RPMI8226 (cell line): ENCODE measurements at regions not wholly inside any gene's neighbourhood (a gene's known extent, or its start where the extent isn't known, plus 50 kb on each side); places are given as distances from the start of the nearest gene placed in this dataset.

Source experiments
- DNase-seq: peaks from one replicate; pipeline ENCODE4 v3.0.0-alpha.2; 2015

DNA sequence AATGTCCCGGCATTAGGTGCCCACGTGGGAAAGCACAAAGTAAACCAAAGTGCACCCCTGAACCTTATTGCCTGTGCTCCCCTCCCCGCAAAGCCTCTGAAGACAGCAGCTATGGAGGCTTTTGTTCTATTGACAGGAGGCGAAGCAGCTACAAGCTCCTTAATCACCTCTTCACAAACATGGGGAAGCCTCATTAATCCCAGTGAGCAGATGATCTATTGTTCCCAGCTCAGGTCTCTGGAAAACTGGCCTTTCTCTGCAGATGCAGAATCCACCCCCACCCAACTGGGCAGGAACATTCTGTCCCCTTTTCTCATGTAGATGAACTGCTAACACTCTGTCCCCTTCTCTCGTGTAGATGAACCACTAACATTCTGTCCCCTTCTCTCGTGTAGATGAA lies 190.5 kb upstream of the CSF3R start:
- DNase-seq = no peak

DNA sequence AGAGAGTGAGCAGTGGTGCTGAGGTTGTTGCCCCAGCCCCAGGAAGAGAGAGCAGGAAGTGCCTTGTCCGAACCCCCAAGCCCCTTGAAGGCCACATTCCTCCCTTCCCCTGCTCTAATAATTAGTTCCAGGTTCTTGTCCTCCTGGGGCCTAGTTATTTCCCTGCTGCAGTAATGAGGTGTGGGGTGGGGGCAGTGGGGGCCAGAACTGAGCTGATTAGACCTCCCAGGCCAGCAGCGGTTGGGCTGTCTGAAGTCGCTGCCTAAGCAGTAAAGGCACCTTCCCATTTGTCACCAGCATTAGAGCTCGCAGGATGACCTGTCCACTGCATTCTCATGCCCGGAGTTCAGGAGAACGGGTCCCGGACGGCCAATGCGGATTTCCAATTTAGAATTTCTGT lies 186.5 kb upstream of the CSF3R start:
- DNase-seq = no peak

GRCh38 chr1:36667836-36668235 lies 185.1 kb upstream of the CSF3R start:
- no peak for DNase-seq

GRCh38 chr1:36667256-36667655 lies 184.5 kb upstream of the CSF3R start:
- no peak for DNase-seq

DNA sequence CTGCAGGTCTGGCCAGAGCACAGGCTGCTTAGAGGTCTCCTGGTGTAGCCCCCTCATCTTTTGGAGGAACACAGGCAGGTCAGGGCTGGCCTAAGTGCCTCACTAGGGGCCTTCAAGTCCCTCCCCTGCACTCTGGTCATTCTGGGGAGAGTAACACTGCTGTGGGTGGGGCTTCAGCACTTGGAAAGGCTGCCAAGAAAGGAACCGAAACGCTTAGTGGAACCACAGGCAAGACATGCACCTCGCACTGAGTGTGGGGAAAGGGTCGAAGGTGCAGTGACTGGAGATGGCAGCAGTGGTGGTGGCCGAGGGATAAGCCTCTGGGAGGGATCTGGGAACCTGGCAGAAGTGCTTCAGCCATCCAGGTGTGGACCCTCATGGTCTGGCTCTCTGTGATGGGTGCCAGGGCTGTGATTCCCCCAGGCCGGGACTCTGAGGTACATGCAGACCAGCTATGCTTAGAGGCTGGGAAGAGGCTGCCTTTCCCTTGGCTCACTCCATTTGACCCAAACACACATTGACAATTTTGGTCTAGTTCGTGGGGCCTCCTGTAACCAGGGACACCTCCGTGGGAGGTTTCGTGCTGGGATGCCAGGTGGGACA lies 182.9 kb upstream of the CSF3R start:
- peak; percentile 91 for DNase-seq

DNA sequence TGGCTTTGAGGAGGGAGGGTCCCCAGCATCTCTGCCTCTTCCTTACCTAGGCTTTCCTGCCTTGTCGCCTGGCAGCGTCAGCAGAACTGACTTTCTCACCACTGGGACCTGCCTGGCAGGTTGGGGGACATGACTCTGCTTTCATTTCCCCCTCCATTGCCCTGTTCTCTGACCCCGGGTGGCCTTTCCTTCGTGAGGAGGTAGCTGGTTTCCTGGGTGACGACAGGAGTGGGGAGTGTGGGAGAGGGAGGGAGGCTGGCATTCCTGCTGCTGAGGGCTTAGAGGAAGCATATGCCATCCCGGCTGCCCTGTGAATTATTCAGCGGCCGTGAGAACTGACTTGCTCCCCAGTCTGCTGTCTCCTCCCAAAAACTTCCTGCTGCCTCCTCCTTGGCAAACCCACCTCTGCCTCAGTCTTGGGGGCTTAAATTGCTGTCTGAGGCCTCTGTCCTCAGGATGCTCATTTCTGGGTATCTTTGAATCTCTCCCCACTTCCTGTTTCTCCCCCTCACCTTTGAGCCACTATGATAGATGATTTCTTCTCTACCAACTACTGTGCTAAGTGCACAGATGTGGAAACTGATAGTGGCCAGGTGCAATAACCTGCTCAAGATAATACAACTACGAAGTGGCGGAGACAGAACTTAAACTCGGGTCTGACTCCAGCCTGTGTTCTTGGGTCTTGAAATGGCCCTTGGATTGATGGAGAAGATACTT lies 182.0 kb upstream of the CSF3R start:
- DNase-seq = peak; percentile 75

DNA sequence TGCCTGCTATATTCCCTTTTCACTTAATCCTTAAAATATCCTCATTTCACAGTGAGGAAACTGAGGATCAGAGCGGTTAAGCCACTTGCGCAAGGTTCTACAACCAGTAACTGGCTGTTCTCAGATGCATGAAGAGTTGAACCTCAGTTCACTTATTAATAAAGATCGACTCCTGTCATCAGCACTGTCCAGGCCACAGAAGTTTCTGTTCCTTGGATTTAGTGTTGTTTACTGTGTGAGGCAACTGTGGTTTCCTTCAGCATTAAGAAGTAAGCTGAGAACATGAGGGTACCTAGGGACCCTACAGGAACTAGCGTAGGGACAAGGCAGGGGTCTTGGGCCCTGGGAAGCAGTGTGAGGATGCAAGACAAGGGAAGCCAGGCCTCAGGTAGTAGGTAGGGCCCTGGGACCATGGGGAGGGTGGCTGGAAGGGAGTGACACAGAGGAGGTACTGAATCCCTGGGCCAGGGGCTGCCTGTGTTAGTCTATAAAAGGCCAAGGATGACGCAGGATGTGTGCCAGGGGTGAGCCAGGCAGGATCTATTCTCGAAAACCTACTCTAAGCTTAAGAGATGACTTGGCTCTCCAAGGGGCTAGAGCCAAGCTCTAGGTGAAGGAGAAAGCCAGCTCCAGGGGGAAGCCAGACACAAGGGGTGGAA lies 181.2 kb upstream of the CSF3R start:
- peak; percentile 58 for DNase-seq

DNA sequence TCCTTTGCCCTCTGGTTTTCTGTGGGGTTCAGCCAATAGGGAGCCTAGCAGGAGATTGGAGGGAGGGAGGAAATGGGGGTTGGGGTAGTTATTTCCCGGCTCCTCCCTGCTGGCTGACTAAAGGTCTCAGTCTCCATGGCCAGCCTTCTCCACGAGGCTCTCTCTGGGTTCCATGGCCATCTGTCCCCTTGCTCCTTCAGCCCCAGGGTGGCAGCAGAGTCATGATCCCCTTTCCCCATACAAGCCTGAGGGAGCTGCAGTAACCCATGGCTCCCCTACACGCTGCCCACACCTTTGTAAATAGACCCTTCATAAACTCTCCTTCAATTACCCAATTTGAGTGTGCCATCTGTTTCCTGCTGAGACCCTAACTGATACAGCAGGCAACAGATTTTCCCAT lies 176.1 kb upstream of the CSF3R start:
- no peak for DNase-seq

DNA sequence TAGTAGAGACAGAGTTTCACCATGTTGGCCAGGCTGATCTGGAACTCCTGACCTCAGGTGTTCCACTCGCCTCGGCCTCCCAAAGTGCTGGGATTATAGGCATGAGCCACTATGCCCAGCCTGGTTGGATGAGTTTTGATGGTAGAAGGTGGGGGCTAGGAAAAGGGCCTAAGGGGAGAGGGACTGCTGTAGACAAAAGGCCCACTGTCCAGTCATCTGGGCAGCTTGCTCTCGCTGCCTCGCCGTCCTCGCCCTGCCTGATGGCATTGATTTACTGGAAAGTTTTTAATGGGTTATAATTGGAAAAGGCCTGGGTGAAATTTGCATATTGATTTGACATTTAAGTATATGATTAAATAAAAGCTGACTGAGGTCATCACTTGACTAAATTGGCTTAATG lies 175.1 kb upstream of the CSF3R start:
- DNase-seq = no peak

DNA sequence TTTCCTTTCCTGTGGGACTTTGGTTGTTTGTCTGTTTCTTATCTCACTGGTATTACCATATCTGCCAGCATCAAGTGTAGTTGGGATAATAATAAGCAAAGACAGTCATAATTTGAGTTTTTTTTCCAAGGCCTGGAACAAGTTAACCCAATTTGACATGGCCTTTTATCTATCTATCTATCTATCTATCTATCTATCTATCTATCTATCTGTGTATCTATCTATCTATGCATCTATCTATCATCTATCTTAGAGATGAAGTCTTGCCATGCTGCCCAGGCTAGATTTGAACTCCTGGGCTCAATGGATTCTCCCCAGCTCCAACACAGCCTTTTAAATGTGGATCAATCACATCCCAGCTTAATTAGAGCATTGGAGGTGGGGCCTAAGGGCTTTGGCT lies 174.1 kb upstream of the CSF3R start:
- DNase-seq = no peak

DNA sequence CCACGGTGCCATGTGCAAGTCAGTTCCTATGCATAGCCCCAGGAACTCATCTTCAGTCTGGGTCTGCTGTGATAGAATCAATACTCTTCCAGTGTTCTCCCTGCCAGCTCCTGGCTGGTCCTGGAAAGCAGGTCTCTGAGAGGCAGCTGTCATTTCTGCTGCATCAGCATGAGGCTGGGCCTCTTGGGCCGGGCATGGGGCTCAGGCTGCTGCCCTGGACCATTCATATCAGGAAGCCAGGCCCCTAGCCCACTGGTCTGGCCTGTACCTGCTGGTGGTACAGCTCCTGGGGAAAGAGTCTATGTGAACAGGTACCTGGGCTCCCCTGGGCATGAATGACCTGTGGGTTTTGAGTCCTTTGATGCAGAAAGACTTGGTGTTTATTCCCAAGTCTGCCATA lies 173.6 kb upstream of the CSF3R start:
- no peak for DNase-seq

GRCh38 chr1:36654586-36654985 lies 171.9 kb upstream of the CSF3R start:
- no peak for DNase-seq

DNA sequence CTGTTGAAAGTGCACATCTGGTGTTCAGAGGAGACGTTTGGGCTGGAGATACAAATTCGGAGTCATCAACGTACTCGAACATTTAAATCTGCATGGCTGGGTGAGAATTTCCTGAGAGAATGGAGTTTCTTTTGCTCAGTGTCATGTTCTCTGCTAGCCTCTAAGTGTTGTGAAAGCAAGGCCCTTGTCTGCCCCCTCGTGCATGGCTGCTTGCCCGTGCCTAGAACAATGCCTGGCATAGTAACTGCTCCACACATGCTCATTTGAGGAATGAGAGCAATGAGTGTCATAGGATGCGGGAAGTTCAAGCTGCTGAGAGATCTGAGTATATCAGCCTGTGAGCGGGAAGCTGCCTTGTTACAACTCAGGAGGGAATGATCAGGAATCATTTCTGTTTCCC lies 171.1 kb upstream of the CSF3R start:
- DNase-seq = peak; percentile 63

- peak; percentile 50 for DNase-seq
These were observed 169.9 kb upstream of the CSF3R start for GRCh38 chr1:36652586-36652985.

- DNase-seq = no peak
These were observed 169.3 kb upstream of the CSF3R start for GRCh38 chr1:36652011-36652410.

DNA sequence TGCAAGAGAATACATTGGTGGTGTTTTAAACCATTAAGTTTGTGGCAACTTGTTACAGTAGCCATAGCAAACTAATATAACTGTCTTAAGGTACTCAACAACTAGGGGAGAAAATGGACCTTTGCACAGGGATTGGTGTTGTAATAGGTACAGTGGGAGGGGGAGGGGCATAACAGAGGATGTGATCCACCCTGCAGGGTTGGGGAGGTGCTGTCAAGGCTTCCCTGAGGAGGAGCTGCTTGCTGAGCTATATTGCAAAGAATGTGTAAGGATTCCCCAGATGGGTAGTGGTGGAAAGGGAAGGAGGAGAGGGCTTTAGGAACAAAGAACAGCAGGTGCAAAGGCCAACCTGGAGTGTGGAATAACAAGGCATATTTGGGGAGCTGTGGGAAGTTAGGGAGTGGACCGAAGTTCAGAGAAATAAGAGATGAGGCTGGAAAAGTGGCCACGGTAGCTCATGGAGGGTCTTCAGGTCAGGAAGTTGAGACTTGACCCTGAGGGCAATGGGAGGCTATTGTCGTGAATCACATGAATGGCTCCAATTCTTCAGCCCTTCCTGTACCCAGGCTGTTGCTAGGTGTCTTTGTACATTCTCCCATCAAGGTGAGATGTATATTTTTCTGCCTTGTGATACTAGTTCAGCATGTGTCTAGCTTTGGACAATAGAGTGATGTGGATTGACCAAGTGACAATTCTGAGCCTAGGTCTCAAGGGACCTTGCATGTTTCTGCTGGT lies 168.6 kb upstream of the CSF3R start:
- no peak for DNase-seq

- peak; percentile 83 for DNase-seq
These were observed 167.7 kb upstream of the CSF3R start for GRCh38 chr1:36650200-36651065.

GRCh38 chr1:36645867-36646266 lies 163.2 kb upstream of the CSF3R start:
- no peak for DNase-seq

DNA sequence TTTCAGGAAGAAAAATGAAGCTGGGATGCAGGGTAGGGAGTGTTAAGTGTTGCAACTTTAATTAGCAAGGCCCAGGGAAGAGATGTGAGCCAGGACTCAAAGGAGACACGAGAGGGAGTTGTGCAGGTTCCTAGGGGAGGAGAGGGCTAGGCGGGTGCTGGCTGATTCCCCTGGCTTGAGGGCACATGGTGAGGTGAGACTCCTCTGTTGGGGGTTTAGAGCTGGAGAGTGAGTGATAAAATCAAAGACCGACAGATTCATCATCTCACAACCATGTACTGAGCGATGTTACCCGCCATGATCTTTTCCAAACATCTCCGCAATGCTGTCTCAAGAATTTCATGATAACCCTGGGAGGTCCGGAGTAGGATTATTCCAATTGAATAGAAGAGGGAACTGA lies 161.8 kb upstream of the CSF3R start:
- DNase-seq = no peak

- peak; percentile 87 for DNase-seq
These were observed 160.9 kb upstream of the CSF3R start for GRCh38 chr1:36643371-36644270.

DNA sequence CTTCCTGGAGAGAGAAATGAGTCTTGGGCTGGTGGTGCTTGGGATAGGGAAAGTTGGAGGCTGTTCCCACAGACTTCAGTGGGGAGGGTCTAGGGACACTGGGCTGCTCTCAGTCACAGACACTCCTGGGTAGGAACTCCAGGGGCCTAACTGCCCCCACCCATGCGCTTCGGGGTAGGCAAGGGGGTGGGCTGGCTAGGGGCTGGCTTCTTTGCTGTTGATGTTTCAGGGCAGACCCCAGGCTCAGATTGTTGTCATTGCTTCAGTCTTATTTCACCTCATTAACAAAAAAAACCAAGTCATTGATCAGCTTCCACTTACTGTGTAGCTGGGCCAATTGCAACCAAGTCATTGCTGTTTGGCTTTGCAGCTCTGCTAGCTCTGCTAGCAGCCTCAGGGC lies 160.1 kb upstream of the CSF3R start:
- no peak for DNase-seq

GRCh38 chr1:36641776-36642175 lies 159.1 kb upstream of the CSF3R start:
- DNase-seq = no peak
